Glomerular visceral epithelial cell (primary cell): ENCODE measurements at regions not wholly inside any gene's neighbourhood (a gene's known extent, or its start where the extent isn't known, plus 50 kb on each side); places are given as distances from the start of the nearest gene placed in this dataset.
A peak's percentile ranks its signal among the peaks of the same experiment; 100 is the strongest.

Experiments used
- DNase-seq: peaks from one replicate; pipeline ENCODE4 v3.0.0-alpha.2; 2016; ENCODE audit errors: extremely low spot score

GRCh38 chr7:47724335-47724982 lies 142.5 kb upstream of the TNS3 start:
- peak; percentile 54 for DNase-seq

- DNase-seq, result no peak
Measured at GRCh38 chr7:47722126-47722525, 140.2 kb upstream of the TNS3 start.

- DNase-seq, result no peak
Measured at GRCh38 chr7:47721670-47722069, 139.8 kb upstream of the TNS3 start.

- no peak for DNase-seq
Measured at GRCh38 chr7:47720907-47721244, 139.0 kb upstream of the TNS3 start.

GRCh38 chr7:47720141-47720906 lies 138.4 kb upstream of the TNS3 start:
- DNase-seq, result no peak

- DNase-seq, result no peak
Measured at GRCh38 chr7:47719675-47720074, 137.8 kb upstream of the TNS3 start.

- no peak for DNase-seq
Measured at GRCh38 chr7:47715631-47716068, 133.7 kb upstream of the TNS3 start.

GRCh38 chr7:47714669-47715607 lies 133.0 kb upstream of the TNS3 start:
- no peak for DNase-seq

- DNase-seq, result no peak
Measured at GRCh38 chr7:47713595-47713994, 131.7 kb upstream of the TNS3 start.

GRCh38 chr7:47712416-47712815 lies 130.5 kb upstream of the TNS3 start:
- DNase-seq, result no peak

- DNase-seq, result no peak
Measured at GRCh38 chr7:47711776-47712175, 129.9 kb upstream of the TNS3 start.

- DNase-seq, result no peak
Measured at GRCh38 chr7:47710201-47710935, 128.5 kb upstream of the TNS3 start.

GRCh38 chr7:47709451-47709850 lies 127.5 kb upstream of the TNS3 start:
- DNase-seq, result no peak

- peak; percentile 25 for DNase-seq
Measured at GRCh38 chr7:47709051-47709450, 127.1 kb upstream of the TNS3 start.

- DNase-seq, result no peak
Measured at GRCh38 chr7:47707583-47707982, 125.7 kb upstream of the TNS3 start.

GRCh38 chr7:47704936-47705335 lies 123.0 kb upstream of the TNS3 start:
- DNase-seq, result no peak

- no peak for DNase-seq
Measured at GRCh38 chr7:47702080-47702479, 120.2 kb upstream of the TNS3 start.

GRCh38 chr7:47698386-47698785 lies 116.5 kb upstream of the TNS3 start:
- no peak for DNase-seq

- DNase-seq, result no peak
Measured at GRCh38 chr7:47697543-47697942, 115.6 kb upstream of the TNS3 start.

- no peak for DNase-seq
Measured at GRCh38 chr7:47696152-47696710, 114.3 kb upstream of the TNS3 start.

- DNase-seq, result no peak
Measured at GRCh38 chr7:47693216-47693615, 111.3 kb upstream of the TNS3 start.
